ENCODE measurements at regions not wholly inside any gene's neighbourhood (a gene's known extent, or its start where the extent isn't known, plus 50 kb on each side); places are given as distances from the start of the nearest gene placed in this dataset.
A peak's percentile ranks its signal among the peaks of the same experiment; 100 is the strongest.

GRCh38 chr10:58963723-58964124 is 212.7 kb upstream of the PHYHIPL start:
- H3K9ac ChIP-seq (ENCODE audit: low read length) = no peak overlapping the region
- no peaks in the 10 kb centered on the region for H3K36me3 ChIP-seq (ENCODE audit: low read depth, low read length)
- no peak overlapping the region for H3K27ac ChIP-seq (ENCODE audit: low read length)
- H3K4me1 ChIP-seq (ENCODE audit: insufficient read depth, low read length) = no peaks in the 10 kb centered on the region
- H3K4me3 ChIP-seq (ENCODE audit: low read length) = no peak overlapping the region
- no peaks in the 10 kb centered on the region for H3K79me2 ChIP-seq (ENCODE audit: low read length)
- peaks cover 13% of the 10 kb centered on the region for H3K27me3 ChIP-seq (ENCODE audit: low read length)
- no peak overlapping the region for H2AFZ ChIP-seq (ENCODE audit: low read length)
- ChIA-PET POLR2A (ENCODE audit: unreplicated experiment) (no interaction called here), CTCF (no interaction called here)
- DNase-seq (no peak), ATAC-seq (no peak)
- no TSS peak for BruUV-seq (replicated peaks)
- H3F3A ChIP-seq (ENCODE audit: low read length, unreplicated experiment) = no peaks in the 10 kb centered on the region
- H4K20me1 ChIP-seq (ENCODE audit: low read length) = no peaks in the 10 kb centered on the region
- no peaks in the 10 kb centered on the region for H3K9me3 ChIP-seq (ENCODE audit: low read length)
- H3K9me2 ChIP-seq (replicated peaks; ENCODE audit: low read length) = no peaks in the 10 kb centered on the region
- intact Hi-C loops (cut with micrococcal nuclease) = no loop called here
- H3K4me2 ChIP-seq (ENCODE audit: low read length) = no peak overlapping the region
- TF ChIP-seq EZH2 (IDR thresholded peaks at IDR 0.05; ENCODE audit: low read length, unreplicated experiment) (no peak), CTCF (conservative IDR thresholded peaks at IDR 0.05; ENCODE audit: low read depth, low read length) (no peak), EZH2phosphoT487 (IDR thresholded peaks at IDR 0.05; ENCODE audit: borderline replicate concordance, low read length) (no peak)

- ATAC-seq (no peak), DNase-seq (no peak)
- POLR2A ChIA-PET (ENCODE audit: unreplicated experiment) = no interaction called here
- H3K4me3 ChIP-seq (ENCODE audit: low read length) = no peak overlapping the region
- H3K36me3 ChIP-seq (ENCODE audit: low read depth, low read length) = no peaks in the 10 kb centered on the region
- intact Hi-C loops (cut with micrococcal nuclease) = no loop called here
- no peaks in the 10 kb centered on the region for H4K20me1 ChIP-seq (ENCODE audit: low read length)
- no peaks in the 10 kb centered on the region for H3K4me1 ChIP-seq (ENCODE audit: insufficient read depth, low read length)
- no peaks in the 10 kb centered on the region for H3F3A ChIP-seq (ENCODE audit: low read length, unreplicated experiment)
- BruUV-seq (replicated peaks) = no TSS peak
- H2AFZ ChIP-seq (ENCODE audit: low read length) = no peak overlapping the region
- H3K27ac ChIP-seq (ENCODE audit: low read length) = no peak overlapping the region
- peaks cover 18% of the 10 kb centered on the region for H3K27me3 ChIP-seq (ENCODE audit: low read length)
- H3K79me2 ChIP-seq (ENCODE audit: low read length) = no peaks in the 10 kb centered on the region
- no peak overlapping the region for H3K9ac ChIP-seq (ENCODE audit: low read length)
- no peaks in the 10 kb centered on the region for H3K9me2 ChIP-seq (replicated peaks; ENCODE audit: low read length)
- no peak for TF ChIP-seq EZH2phosphoT487 (IDR thresholded peaks at IDR 0.05; ENCODE audit: borderline replicate concordance, low read length)
- TF ChIP-seq CTCF (conservative IDR thresholded peaks at IDR 0.05; ENCODE audit: low read depth, low read length) = no peak
- no peak for TF ChIP-seq EZH2 (IDR thresholded peaks at IDR 0.05; ENCODE audit: low read length, unreplicated experiment)
- CTCF ChIA-PET = no interaction called here
- H3K4me2 ChIP-seq (ENCODE audit: low read length) = no peak overlapping the region
- no peaks in the 10 kb centered on the region for H3K9me3 ChIP-seq (ENCODE audit: low read length)
Measured at GRCh38 chr10:58965855-58966254, 210.6 kb upstream of the PHYHIPL start.

GRCh38 chr10:58967551-58968388 is 208.7 kb upstream of the PHYHIPL start:
- Histone ChIP-seq H3K9ac (ENCODE audit: low read length) (no peak overlapping the region), H3K27ac (ENCODE audit: low read length) (no peak overlapping the region), H3K36me3 (ENCODE audit: low read depth, low read length) (no peaks in the 10 kb centered on the region), H4K20me1 (ENCODE audit: low read length) (no peaks in the 10 kb centered on the region), H3K4me1 (ENCODE audit: insufficient read depth, low read length) (no peaks in the 10 kb centered on the region), H3K4me3 (ENCODE audit: low read length) (no peak overlapping the region), H3K27me3 (ENCODE audit: low read length) (peaks cover 18% of the 10 kb centered on the region), H3F3A (ENCODE audit: low read length, unreplicated experiment) (no peaks in the 10 kb centered on the region), H3K9me2 (replicated peaks; ENCODE audit: low read length) (no peaks in the 10 kb centered on the region), H3K79me2 (ENCODE audit: low read length) (no peaks in the 10 kb centered on the region), H3K9me3 (ENCODE audit: low read length) (no peaks in the 10 kb centered on the region), H2AFZ (ENCODE audit: low read length) (no peak overlapping the region), H3K4me2 (ENCODE audit: low read length) (no peak overlapping the region)
- intact Hi-C loops (cut with micrococcal nuclease) = no loop called here
- TF ChIP-seq EZH2phosphoT487 (IDR thresholded peaks at IDR 0.05; ENCODE audit: borderline replicate concordance, low read length) (no peak), CTCF (conservative IDR thresholded peaks at IDR 0.05; ENCODE audit: low read depth, low read length) (no peak), EZH2 (IDR thresholded peaks at IDR 0.05; ENCODE audit: low read length, unreplicated experiment) (no peak)
- DNase-seq (no peak), ATAC-seq (peak; percentile 42)
- ChIA-PET CTCF (no interaction called here), POLR2A (ENCODE audit: unreplicated experiment) (no interaction called here)
- no TSS peak for BruUV-seq (replicated peaks)

Measured in PC-3 (cell line).